Lower leg skin (tissue), 4 donors: ENCODE measurements at regions not wholly inside any gene's neighbourhood (a gene's known extent, or its start where the extent isn't known, plus 50 kb on each side); places are given as distances from the start of the nearest gene placed in this dataset.

ENCODE experiments used
- DNase-seq, 2 donors: peaks; one replicate each; pipeline ENCODE4 v3.0.0-alpha.2; 2019; ENCODE audit warnings: low spot score in 2 of 2
- H3K4me3 ChIP-seq: fragments of 200-600 bp; sonication (generic); 2 replicates; pipeline ENCODE4 v1.5.1; 2017; ENCODE audit warnings: mild to moderate bottlenecking, low read depth; ENCODE audit not compliant: poor library complexity, severe bottlenecking
- POLR2A ChIP-seq, 2 donors: fragments of 450-650 bp; IDR thresholded peaks; one replicate each; pipeline ENCODE4 v1.6.1; 2016 to 2017; ENCODE audit warnings: antibody characterized with exemption in 2 of 2, mild to moderate bottlenecking in 1 of 2, moderate library complexity in 1 of 2
- WGBS, 2 donors: methylation state at CpG; one replicate each; pipeline ENCODE4 v1.1.5; 2018; 5-methylcytosine and 5-hydroxymethylcytosine counted together
- intact Hi-C: fragments of 100-400 bp; cut with DNase I; formaldehyde crosslinking; loops from one replicate; pipeline ENCODE4 v1.15.0; 2023; ENCODE audit warnings: low total_unique reads
- TF ChIP-seq, protein P1 (sequence below), 3 donors: fragments of 450-650 bp; IDR thresholded peaks; one replicate each; pipeline ENCODE4 v1.5.1; 2016; ENCODE audit warnings: antibody characterized with exemption in 3 of 3, mild to moderate bottlenecking in 3 of 3, moderate library complexity in 2 of 3

DNA sequence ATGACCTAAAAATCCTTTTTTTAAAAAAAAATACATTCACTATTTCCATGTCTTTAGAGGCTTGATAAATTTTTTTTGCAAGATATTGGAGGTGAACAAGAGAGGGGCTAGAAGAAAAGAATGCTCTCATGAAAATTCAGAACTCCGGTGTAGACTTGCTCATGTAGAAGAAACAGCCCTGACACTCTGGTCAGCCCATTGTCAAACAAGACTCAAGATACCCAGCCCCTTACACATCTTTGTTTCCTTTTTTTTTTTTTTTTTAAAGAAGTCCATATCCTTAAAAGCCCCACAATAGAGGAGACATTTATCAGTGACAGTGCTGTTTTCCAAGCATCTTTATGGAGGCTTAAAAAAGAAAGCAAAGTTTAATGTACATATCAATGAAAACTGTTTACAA lies 196.8 kb upstream of the RORA start:
- no peak for TF ChIP-seq POLR2A (IDR thresholded peaks at IDR 0.05)
- TF ChIP-seq, protein P1, sequence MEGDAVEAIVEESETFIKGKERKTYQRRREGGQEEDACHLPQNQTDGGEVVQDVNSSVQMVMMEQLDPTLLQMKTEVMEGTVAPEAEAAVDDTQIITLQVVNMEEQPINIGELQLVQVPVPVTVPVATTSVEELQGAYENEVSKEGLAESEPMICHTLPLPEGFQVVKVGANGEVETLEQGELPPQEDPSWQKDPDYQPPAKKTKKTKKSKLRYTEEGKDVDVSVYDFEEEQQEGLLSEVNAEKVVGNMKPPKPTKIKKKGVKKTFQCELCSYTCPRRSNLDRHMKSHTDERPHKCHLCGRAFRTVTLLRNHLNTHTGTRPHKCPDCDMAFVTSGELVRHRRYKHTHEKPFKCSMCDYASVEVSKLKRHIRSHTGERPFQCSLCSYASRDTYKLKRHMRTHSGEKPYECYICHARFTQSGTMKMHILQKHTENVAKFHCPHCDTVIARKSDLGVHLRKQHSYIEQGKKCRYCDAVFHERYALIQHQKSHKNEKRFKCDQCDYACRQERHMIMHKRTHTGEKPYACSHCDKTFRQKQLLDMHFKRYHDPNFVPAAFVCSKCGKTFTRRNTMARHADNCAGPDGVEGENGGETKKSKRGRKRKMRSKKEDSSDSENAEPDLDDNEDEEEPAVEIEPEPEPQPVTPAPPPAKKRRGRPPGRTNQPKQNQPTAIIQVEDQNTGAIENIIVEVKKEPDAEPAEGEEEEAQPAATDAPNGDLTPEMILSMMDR (IDR thresholded peaks at IDR 0.05) = no peak
- intact Hi-C loops = no loop called here
- whole genome bisulfite sequencing, 2 donors = 63 to 79% methylated on average over 1 of the region's 1 CpG
- H3K4me3 ChIP-seq = no peak overlapping the region
- DNase-seq = no peak

DNA sequence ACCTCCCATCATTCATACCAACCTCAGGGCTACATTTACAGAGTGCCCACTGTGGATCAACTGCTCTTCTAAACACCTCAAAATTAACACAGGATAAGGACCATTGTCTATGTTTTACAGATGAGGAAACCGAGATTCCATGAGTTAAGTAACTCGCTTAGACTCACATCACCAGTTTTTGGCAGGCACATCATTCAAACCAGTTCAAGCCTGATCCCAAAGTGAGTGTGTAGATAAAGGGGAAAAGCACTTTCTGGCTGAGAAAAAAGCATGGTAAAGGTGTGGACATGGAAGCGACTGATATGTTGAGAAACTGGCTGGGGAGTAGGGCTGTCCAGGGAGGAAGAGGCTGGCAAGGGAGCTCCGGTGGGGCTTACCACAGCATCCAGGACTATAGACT lies 193.7 kb upstream of the RORA start:
- no peak overlapping the region for H3K4me3 ChIP-seq
- intact Hi-C loops = no loop called here
- WGBS, 2 donors = 87 to 88% methylated on average over 4 of the region's 4 CpGs
- DNase-seq = no peak
- TF ChIP-seq, protein P1 (IDR thresholded peaks at IDR 0.05) = no peak
- no peak for TF ChIP-seq POLR2A (IDR thresholded peaks at IDR 0.05)

DNA sequence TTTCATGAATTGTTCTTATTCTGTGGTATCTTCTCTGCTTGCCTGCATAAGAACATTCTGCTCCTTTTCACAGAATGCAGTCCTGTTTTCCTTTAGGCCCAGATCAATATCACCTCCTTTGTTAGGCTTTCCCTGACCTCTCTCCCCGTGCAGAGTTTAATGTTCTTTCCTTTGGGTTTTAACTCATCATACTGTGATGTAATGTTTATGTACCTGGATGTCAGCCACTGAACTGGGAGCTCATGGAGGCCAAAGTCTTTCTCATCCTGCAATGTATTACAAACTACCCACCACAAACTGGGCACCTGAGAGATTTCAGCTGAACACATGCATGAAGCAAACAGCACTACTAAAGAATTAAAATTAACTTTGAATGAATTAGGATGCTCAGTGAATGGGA lies 192.8 kb upstream of the RORA start:
- WGBS, 2 donors = 28 to 41% methylated on average over 1 of the region's 1 CpG
- intact Hi-C loops = no loop called here
- DNase-seq = no peak

DNA sequence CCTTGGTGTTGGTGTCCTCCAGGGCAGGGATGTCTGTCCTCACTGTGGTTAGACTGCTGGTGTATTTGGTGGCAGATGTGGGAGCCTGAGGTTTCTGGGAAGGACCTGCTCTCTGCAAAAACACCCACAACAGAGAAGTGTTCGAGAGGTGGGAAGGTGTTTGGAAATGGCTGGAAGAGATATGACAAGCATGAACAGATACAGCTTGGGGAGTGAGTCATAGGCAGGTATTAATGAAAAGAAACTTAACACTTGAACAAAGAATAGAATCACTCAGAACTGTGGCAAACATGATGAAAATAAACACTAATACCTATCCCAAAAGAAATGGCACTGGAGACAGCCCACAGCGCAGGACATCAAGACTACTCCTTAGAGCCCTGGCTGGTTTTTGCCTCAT lies 192.4 kb upstream of the RORA start:
- 80 to 83% methylated on average over 2 of the region's 2 CpGs for WGBS, 2 donors
- intact Hi-C loops = no loop called here
- no peak for TF ChIP-seq POLR2A (IDR thresholded peaks at IDR 0.05)
- TF ChIP-seq, protein P1 (IDR thresholded peaks at IDR 0.05) = no peak
- H3K4me3 ChIP-seq = no peak overlapping the region
- no peak for DNase-seq

More for the DNA sequence above, 192.8 kb upstream of the RORA start:
- no peak overlapping the region for H3K4me3 ChIP-seq
- no peak for TF ChIP-seq POLR2A (IDR thresholded peaks at IDR 0.05)
- TF ChIP-seq, protein P1 (IDR thresholded peaks at IDR 0.05) = no peak

DNA sequence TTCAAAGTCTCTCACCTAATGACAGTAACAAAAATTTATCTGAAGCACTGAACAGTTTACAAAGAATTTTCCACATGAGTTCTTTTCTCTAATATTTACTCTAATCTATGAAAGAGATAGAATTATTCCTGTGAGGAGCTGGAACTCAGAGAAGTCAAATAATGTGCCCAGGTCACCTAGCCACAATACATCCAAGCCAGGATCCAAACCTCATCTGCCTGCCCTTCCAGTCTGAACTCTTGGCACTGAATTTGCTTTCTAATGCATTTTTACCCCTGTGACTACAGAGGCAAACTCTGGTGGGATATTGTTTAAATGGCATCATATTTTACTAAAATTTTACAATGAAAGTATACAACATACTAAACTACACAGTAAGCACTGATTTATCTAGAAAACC lies 191.4 kb upstream of the RORA start:
- H3K4me3 ChIP-seq = no peak overlapping the region
- TF ChIP-seq, protein P1 (IDR thresholded peaks at IDR 0.05) = no peak
- TF ChIP-seq POLR2A (IDR thresholded peaks at IDR 0.05) = no peak
- DNase-seq = no peak
- intact Hi-C loops = no loop called here

DNA sequence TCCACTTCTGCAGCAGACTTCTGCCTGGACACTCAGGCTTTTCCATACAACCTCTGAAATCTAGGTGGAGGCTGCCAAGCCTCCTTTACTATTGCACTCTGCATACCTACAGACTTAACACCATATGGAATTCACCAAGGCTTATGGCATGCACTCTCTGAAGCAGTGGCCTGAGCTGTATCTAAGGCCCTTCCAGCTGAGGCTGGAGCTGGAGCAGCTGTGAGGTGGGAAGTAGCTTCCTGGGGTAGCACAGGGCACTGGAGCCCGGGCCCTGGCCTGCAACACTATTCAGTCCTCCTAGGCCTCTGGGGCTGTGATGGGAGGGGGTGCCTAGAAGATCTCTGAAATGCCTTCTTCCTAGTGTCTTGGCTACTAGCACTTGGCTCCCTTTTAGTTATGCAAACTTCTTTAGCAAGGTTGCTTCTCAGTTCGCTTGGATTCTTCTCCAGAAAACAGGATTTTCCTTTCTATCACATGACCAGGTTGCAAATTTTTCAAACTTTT lies 186.6 kb upstream of the RORA start:
- no peak for DNase-seq
- intact Hi-C loops = no loop called here
- WGBS, 2 donors = 83 to 85% methylated on average over 2 of the region's 2 CpGs
- TF ChIP-seq, protein P1 (IDR thresholded peaks at IDR 0.05) = no peak
- TF ChIP-seq POLR2A (IDR thresholded peaks at IDR 0.05) = no peak
- H3K4me3 ChIP-seq = no peak overlapping the region
